HG02938 (cell line): ENCODE measurements at regions not wholly inside any gene's neighbourhood (a gene's known extent, or its start where the extent isn't known, plus 50 kb on each side); places are given as distances from the start of the nearest gene placed in this dataset.
"Not testable (repeated sequence)": the region's sequence is repeated elsewhere in the genome, so short reads cannot be mapped to it uniquely, and the experiment has no call there.

Source experiments
- ATAC-seq: cut with Tn5 transposase; IDR thresholded peaks from one replicate; pipeline ENCODE4 v1.9.1; 2021; ENCODE audit warnings: mild to moderate bottlenecking, moderate library complexity; ENCODE audit not compliant: unreplicated experiment

GRCh38 chr7:79786187-79786586 is 332.7 kb upstream of the MAGI2 start:
- no peak for ATAC-seq

GRCh38 chr7:79785556-79785955 is 332.1 kb upstream of the MAGI2 start:
- no peak for ATAC-seq

DNA sequence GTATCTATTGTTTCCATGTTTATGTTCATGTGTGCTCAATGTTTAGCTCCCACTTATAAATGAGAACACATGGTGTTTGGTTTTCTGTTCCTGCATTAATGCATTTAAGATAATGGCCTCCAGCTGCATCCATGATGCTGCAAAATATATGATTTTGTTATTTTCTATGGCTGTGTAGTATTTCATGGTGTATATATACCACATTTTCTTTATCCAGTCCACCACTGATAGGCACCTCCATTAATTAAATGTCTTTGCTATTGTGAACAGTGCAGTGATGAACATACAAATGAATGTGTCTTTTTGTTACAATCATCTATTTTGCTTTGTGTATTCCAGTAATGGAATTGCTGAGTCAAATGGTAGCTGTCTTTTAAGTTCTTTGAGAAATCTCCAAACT is 329.4 kb upstream of the MAGI2 start:
- no peak for ATAC-seq

- no peak for ATAC-seq
Observed at GRCh38 chr7:79782256-79782655, 328.8 kb upstream of the MAGI2 start.

DNA sequence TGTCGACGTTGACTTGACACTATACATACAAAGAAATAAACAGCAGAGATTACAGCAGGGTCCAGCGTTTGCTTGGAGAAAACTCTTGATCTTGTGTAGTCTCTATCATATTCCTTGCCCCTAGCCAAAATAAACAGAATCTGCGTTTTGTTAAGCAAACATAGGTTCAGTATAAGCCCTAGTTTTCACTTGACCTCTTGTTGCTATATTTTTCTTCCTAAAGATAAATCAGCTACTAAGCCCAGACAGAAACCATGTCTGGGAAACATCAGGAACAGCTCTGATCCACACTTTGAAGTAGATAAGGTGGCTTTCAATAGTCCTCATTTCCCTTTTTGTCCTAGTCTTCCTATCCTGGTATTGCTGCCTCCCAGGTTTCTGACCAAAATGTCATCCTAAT is 328.2 kb upstream of the MAGI2 start:
- ATAC-seq: no peak

GRCh38 chr7:79778786-79779770 is 325.6 kb upstream of the MAGI2 start:
- no peak for ATAC-seq

- ATAC-seq: no peak
Observed at GRCh38 chr7:79775911-79776310, 322.4 kb upstream of the MAGI2 start.

DNA sequence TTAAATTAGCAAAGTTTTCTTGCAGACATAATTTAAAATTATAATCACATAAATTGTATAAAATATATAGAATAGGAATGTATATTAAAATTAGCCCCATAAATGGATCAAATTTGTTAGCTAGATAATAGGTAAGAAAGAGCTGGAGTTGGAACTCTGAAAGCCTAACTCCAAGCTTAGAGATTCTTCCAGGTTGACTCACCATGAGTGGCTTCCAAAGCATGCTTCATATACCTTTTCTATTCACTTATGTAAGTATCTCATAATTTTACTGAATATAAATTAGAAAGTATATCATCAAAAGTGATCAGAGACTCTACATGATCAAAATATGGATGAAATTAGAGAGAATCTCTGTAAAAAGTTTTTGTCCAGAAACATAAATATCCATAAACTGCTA is 320.7 kb upstream of the MAGI2 start:
- ATAC-seq: no peak

GRCh38 chr7:79770970-79771369 is 317.5 kb upstream of the MAGI2 start:
- no peak for ATAC-seq

- ATAC-seq: no peak
Observed at GRCh38 chr7:79770063-79770462, 316.6 kb upstream of the MAGI2 start.

- not testable (repeated sequence) for ATAC-seq
Observed at GRCh38 chr7:79767876-79768560, 314.6 kb upstream of the MAGI2 start.

GRCh38 chr7:79767192-79767591 is 313.7 kb upstream of the MAGI2 start:
- not testable (repeated sequence) for ATAC-seq

DNA sequence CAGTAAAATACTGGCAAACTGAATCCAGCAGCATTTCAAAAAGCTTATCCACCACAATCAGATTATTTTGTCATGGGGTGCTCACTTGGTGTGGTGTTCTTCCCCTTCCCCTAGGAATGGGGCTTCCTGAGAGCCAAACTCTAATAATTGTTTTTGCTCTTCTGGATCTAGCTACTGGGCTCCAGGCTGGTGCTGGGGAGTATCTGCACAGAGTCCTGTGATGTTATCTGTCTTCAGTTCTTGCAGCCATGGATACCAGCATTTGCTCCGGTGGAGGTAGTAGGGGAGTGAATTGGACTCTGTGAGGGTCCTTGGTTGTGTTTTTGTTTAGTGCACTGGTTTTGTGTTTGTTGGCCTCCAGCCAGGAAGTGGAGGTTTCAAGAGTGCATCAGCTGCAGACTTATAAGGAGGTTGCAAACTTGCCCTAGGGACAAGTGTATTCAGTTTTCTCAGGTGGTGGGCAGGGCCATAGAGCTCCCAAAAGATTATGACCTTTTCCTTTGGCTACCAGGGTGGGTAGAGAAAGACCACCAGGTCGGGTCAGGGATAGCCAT is 308.5 kb upstream of the MAGI2 start:
- no peak for ATAC-seq

DNA sequence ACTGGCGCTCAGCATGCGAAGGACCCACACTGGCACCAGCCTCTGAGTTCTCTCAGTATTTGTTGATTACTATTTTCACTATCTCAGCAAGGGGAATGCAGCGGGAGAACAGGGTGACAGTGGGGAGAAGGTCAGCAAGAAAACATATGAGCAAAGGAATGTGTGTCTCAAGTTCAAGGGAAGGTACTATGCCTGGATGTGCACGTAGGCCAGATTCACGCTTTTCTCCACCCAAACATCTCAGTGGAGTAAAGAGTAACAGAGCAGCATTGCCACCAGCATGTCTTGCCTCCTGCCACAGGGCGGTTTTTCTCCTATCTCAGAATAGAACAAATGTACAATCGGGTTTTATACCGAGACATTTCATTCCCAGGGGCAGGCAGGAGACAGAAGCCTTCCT is 297.5 kb upstream of the MAGI2 start:
- not testable (repeated sequence) for ATAC-seq

- no peak for ATAC-seq
Observed at GRCh38 chr7:79749856-79750255, 296.4 kb upstream of the MAGI2 start.

DNA sequence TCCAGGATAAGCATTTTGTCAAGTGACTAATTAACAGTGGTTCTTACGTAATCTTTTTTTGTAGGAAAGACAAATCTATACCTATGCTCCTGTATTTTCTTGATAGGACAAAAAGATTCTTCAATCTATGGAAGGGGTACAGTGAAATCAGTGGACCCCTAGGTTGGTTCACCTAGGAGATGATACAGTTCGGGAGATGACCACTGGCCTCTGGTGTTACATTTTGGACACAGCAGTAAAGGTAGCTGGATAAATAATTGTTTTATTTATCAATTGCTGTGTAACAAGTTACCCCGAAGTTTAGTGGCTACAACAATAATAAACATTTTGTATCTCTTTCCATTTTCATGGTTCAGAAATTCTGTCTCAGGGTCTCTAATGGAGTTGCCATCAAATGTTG is 288.2 kb upstream of the MAGI2 start:
- no peak for ATAC-seq

GRCh38 chr7:79740076-79740475 is 286.6 kb upstream of the MAGI2 start:
- ATAC-seq: no peak

- not testable (repeated sequence) for ATAC-seq
Observed at GRCh38 chr7:79739036-79739709, 285.7 kb upstream of the MAGI2 start.

GRCh38 chr7:79736418-79736817 is 283.0 kb upstream of the MAGI2 start:
- ATAC-seq: no peak

DNA sequence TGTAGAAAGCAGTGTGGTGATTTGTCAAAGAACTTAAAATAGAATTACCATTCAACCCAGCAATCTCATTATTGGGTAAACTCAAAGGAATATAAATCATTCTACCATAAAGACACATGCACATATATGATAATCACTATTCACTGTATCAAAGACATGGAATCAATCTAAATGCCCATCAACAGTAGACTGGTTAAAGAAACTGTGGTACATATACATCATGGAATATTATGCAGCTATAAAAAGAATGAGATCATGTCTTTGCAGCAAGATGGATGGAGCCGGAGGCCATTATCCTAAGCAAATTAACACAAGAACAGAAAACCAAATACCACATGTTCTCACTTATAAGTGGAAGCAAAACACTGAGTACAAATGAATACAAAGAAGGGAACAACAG is 281.5 kb upstream of the MAGI2 start:
- no peak for ATAC-seq

DNA sequence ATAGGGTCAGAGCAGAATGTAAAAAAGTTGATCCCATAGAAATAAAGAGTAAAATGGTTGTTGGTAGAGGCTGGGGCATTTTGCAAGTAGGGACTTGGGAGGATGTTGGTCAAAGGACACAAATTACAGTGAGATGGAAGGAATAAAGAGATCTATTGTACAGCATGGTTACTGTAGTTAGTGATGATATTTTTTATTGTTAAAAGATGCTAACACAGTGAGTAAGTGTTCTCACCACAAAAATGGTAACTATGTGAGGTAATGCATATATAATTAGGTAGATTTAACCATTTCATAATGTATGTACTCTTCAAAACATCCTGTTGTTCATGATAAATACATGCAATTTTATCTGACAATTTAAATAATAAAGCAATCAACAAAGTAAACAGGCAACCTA is 280.7 kb upstream of the MAGI2 start:
- no peak for ATAC-seq
